OCI-M2 (cell line): ENCODE measurements at regions not wholly inside any gene's neighbourhood (a gene's known extent, or its start where the extent isn't known, plus 50 kb on each side); places are given as distances from the start of the nearest gene placed in this dataset.

Source experiments
- DNase-seq: peaks from one replicate; lab custom pipeline; 2025; ENCODE audit not compliant: unreplicated experiment; lab: John Stamatoyannopoulos, UW

DNA sequence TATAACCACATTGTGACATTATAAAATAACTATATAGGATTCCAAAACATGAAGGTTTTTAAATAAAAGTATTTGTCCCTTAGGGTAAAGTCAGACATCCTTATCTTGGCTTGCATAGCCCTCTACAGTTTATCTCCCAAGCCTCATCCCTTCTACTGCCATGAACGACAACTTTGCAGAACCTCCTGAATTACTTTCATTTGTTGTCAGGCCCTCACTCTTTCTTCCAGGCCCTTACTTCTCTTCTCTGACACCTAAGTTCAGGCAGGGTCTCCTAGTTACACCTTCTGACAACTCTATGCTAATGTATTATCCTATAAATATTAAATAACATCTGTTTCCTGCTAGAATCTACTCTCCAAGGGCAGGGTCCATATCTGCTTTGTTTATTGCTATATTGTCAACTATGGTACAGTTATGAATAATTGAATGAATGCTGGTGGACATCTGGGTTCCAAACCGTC lies 115.7 kb upstream of the MDM1 start:
- DNase-seq, result peak; percentile 66

DNA sequence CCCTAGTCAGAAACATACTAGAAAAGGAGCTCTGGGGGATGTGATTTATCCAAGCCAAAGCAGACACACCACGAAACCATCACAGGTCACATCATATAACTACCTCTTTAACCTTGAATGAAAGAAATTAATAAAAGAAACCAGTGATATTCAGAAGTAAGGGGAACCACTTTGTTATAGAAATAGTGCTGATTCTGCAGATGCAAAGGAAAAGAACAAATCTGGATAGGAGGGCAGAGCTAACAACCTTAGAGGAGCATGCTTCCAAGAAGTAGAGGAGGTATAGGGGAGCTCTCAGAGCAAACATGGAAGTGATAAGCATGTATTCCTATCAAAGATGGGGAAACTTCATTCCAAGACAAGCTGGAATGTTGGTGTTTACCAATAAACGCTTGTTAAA lies 117.0 kb upstream of the MDM1 start:
- DNase-seq, result no peak

DNA sequence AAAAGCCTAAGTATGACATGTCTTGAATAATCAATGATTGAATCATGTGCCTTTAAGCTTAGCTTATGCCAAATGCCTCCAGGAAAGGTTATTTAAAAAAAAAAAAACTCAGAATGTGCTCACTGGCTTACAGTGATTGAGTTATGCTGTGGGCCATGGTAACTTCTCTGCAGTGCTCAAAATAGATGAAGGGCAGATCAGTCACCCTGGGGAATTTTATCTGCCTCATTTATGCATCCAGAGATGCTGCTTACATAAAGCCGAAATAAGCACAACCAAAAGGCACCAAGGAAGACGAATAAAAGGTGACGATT lies 118.7 kb upstream of the MDM1 start:
- no peak for DNase-seq

DNA sequence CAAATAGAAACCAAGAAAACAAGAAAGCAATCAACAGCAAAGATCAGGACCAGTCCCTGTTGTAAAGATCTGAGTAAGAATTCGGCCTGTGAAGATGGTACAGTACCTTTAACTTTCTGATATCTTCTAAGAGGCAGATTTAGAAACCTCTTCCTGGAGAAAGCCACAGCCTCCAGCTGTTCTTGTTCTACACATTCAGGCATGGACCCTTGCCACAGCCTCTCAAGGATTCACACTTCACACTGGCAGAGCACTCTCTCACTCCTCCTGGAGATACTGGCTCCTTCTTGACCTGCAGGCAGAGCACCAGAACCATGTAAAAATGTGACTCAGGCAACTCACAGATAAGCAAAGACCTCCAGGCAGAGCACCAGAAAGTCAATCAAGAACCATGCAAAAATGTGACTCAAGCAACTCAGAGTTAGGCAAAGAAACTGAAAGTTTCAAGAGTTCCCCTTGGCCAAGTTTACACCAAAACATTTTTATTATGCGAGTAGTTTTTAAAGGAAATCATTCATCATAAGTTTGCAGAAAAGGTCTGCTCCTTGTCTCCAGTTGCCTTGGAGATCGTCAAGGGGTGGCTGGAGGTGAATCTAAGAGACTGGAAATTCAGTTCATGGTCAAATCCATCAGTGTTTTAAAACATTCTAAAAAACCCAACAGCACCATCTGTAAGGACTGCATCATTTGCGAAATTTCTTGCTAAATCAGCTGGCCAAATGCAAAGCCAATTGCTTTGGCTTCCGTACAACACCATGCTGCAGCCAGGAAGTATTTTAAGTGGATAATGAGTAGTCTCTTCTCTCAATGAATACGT lies 119.3 kb upstream of the MDM1 start:
- DNase-seq, result no peak

DNA sequence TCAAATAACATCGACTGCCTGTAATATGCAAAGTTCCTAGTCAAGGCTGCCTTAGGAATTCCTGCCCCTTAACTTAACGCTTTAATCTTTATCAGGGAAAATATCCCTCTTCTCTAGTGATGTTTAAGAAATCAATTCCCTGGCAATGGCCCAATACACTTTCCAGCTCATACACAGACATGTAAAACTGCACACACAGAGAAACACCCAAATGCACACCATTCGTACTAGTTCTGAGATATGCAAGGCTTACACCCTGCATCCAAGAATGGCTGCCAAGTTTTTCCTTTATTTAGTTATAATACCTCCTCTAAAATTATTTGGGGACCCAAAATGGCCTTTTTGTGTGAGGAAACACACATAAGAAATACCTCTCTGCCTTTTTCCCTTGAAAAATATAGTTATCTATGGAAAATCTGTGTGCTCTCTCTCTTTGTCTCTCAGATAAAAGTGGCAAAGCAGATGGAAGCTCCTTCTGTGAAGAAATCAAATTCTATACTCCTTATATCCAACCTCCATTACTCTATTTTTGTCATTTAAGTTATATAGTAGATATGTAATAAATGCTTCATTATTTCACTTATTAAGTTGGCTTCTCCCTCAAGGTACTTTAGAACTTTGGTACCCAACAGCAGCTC lies 120.0 kb upstream of the MDM1 start:
- DNase-seq, result no peak

DNA sequence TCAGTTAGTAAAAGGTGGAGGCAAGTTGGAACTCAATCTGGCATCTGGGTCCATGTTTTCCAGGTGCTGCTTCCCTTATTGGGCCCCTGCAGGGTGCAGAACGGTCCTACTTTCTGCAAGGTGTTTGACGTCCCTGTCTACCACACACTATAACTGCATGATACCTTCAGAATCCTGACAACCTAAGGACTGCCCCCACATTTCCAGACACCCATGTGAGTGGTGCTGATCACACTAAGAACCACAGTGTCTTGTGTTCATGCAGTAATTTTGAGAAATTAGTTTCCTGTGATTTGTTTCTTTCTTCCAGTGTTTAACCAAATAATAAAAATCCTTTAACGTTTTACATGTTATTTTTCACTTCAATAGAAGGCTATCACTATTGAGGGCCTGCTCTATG lies 121.1 kb upstream of the MDM1 start:
- DNase-seq, result no peak

DNA sequence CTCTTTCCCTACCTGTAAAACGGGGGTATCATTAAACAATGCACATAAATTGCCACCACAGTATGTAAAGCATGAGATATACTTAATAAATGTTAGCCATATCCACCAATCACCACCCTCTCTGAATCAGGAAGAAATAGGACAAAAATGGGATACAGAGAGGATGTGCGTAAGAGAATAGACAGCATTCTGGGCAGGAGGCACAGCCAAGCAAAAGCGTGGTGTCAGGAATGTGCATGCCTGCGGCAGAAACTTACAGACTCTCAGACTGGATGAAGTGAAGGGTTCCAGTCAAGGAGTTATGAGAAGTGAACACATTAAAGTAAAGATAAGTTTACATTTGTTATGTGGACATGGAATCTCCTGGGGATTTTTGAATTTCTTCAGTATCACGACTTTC lies 121.7 kb upstream of the MDM1 start:
- no peak for DNase-seq

DNA sequence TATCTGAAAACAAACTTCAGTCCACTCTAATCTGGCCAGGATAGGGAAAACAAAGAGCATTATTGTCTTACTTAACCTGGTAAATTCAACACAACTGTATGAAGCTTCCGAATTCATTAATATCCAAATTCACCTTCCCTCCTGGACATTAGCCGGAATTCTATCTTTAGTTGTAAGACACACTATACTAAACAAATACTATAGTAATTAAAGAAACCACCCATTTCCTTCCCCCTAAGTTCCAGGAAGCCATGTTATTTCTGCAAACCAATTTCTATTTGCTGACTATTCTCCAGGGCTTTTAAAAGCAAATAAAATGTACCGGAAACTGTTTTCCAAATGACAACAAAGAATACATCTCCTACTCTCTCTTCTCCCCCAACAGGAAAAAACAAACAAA lies 122.7 kb upstream of the MDM1 start:
- no peak for DNase-seq

DNA sequence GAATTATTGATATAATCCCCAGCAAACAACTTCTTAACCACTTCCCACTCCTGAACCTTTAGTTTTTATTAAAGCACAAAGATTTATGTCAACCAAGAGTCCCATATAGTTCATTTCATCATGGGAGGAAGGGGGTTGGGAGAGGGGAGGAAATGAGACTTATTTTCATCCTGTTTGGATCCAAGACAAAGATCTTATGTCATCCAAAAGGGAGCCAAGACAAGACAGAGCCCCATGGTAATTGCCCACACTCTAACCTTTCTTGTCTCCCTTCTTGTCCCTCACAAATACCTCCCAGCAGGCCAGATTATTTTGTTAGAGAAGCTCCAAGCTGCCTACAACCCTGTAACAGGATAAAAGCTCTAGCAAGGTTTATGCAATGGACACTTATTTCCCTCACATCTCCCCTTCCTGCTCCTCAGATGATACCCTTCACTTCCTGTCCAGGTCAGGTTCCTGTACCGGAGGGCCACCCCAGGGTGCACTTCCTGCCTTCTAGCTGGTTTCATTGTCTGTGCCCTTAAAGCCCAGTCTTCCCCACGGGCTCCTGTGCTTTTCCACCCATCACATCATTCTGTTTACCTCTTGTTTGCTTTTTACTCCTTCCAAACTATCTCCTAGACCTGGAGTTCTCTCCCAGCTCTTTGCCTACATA lies 123.7 kb upstream of the MDM1 start:
- no peak for DNase-seq

DNA sequence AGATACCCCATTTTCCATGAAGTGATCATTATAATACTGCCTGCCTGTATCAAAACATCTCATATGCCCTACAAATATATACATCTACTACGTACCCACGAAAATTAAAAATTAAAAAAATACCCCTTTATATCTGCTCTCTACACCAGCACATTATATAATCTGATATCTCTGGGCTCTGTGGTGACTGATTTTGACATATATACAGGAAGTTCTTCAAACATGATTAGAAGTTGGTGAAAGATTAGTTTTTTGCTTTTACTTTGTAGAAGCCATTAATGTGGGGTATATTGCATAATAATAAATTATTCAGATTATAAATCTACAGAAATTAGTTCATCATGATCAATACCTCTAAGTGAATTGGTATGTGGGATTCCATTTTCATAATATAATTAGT lies 126.7 kb upstream of the MDM1 start:
- no peak for DNase-seq

DNA sequence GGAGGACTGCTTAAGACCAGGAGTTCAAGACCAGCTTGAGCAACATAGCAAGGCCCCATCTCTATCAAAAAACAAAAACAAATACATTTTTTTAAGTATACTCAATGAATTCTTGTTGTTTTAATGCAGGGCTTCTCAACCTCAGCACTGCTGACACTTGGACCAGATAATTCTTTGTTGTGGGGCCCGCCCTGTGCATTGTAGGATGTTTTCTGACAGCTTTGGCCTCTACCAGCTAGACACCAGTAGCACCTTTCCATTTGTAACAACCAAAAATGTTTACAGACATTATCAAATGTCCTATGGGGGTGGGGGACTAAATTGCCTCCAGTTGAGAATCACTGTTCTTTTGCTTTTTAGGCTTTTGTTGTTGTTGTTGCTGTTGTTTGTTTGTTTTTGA lies 128.1 kb upstream of the MDM1 start:
- no peak for DNase-seq

DNA sequence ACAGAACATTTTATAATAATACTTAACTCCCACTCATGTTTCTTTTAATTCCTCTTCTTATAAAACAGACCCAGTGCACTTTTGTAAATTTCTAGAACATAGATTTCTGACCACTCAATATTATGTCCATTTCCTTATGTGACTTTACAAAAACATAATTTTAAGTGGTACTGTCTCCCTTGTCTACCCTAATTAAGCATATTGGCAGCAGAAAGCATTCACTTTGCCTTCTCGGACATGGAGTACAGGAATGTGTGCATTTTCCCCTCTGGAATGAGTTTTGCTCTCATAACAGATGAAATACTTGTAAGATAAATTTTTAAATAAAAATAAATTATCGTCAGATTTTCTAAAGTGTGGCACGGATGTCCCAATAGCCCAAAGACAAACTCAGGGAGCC lies 129.5 kb upstream of the MDM1 start:
- no peak for DNase-seq

DNA sequence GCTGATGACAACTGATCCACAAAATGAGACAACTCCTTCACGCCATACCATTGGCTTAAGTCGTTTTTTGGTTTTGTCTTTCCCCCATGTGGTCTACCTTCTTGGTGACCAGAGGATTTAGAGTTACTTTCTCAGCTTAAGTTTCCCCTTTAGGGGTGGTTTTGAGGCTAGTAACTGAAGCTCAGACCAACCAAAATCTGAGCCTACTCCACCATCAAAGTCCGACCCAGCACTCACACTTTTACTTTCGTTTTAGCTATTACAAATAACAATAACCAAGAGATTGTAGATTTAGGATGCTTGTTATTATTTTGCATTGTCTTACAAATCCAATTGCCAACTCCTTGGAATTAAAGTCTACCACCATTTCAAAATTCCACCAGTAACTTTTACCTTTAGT lies 130.6 kb upstream of the MDM1 start:
- DNase-seq, result no peak

DNA sequence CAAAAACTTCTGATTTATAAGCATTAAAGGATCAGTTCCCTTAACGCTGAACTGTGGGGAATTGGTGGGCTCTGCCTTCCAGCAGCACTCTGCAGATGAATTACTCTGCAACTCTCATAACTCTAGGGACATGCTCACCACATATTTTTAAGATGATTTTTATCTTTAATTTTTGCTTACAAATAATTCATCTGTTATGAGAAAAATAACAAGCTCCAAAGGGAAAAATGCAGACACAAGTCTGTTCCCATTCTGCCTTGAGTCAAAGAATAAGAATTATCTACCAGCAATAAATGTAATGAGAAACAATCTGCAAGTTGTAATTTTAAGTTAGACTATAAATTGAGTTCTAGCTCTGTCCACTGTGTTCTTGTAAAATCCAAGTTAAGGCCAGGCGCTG lies 133.1 kb upstream of the MDM1 start:
- DNase-seq, result no peak

DNA sequence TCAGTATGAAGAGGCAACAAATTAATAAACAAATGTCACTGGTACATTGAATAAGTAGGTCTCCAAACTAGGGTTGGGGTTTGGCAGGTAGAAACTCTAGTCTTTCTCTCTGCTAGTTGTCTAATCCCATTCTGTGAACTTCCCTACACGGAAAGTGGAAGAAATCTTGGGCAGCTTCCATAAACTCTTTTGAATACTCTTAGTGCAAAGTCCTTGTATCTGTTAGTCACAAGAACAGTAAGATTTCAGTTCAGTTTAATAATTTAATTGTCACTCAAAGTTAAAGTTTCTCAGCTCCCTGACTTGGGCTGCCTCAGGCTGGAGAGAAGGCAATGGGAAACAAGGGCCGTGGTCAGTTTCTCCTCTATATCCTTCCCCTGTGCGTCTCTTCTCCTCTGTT lies 135.4 kb upstream of the MDM1 start:
- DNase-seq, result no peak

DNA sequence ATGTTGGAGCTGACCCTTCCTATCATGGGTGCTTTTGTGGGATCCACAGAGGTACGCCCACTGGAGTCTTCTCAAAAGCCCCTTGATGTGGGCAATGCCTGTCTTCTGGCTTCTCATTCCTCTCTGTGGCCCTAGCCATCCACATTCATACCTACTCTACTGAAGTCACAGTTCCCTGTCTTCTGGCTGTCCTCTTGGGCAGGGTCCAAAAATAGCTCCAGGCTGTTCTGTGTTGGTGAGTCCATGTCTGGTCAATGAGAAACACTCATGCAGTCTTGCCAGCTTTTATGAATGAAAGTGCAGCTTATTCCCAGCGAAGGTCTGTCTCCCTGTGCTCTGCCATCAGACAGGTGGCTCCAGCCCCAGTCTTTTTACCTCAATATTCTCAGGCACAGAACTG lies 135.9 kb upstream of the MDM1 start:
- no peak for DNase-seq

DNA sequence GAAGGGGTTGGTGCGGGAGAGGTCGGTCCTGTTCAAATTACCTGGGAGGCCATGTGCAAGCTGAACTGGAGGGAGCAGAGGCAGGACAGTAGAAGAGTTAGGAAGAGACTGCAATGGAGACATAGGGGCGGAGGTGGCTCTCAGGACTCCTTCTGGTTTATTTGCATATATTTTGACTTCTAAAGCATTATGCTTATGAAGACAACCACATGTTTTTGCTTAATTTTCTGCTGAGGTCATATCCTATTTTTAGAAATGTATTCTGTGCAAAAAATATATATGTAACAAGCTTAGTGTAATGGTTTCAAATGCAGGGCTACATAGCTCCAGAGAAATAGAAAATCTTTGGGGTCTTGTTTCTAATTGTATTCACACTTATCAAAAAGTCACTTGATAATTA lies 137.0 kb upstream of the MDM1 start:
- DNase-seq, result no peak

DNA sequence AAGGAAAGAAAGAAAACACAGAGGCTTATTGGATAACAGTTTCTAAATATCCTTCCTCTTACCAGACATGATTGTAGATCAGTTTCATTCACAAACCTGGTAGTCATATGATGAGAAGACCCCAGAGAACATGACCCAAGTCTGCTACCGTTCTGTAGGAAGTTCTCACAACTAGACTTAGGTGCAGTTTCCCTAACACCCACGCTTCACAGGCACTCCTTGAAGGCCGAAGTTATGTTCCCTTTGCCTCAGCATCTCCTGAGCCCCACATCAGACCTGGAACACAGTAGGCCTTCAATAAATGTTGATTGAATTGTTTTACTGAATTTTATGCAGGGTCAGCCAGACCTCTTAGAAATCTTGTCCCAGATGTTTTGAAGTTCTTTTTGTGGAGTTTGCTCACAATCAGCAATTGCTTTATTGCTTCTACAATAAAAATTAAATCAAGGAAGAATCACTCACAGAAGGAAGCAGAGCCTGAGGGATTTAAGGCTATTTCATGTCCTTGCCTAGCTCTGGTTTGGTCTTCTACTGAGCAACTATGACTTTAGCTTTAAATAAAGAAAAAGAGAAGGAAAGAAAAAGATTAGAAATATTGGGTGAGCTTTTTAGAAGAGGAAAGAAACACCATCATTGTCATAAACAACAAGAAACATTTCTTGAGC lies 138.6 kb upstream of the MDM1 start:
- no peak for DNase-seq

DNA sequence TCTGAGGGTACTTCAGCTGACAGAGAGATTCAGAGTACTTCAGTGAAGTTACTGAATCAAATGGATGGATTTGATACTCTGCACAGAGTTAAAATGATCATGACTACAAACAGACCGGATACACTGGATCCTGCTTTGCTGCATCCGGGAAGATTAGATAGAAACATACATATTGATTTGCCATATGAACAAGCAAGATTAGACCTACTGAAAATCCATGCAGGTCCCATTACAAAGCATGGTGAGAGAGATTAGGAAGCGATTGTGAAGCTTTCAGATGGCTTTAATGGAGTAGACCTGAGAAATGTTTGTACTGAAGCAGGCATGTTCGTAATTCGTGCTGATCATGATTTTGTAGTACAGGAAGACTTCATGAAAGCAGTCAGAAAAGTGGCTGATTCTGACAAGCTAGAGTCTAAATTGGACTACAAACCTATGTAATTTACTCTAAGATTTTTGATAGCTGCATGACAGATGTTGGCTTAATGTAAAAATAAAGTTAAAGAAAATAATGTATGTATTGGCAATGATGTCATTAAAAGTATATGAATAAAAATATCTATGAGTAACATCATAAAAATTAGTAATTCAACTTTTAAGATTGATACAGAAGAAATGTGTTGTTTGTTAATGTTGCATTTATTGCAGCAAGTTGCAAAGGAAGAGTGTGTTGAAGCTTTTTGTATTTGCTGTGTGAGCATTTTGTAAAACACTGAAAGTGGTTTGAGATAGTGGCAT lies 136.1 kb upstream of the RAP1B start:
- DNase-seq, result peak; percentile 26

DNA sequence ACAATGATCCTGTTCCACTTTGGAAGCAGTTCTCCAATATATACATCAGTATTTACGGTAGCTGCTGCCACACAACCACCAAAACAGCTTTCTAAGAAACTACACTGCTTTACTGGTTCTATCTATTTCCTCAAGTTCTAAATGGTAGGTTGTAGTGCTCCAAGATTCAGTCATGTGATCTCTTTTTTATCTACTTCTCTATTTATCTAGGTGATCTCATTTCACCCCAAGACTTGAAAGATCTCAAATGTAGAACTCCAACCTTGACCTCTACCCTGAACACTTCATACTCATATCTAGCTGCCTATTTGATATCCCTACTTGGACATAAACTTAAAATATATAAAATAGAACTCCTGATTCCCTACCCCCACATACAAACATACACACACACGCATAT lies 133.9 kb upstream of the RAP1B start:
- DNase-seq, result no peak

DNA sequence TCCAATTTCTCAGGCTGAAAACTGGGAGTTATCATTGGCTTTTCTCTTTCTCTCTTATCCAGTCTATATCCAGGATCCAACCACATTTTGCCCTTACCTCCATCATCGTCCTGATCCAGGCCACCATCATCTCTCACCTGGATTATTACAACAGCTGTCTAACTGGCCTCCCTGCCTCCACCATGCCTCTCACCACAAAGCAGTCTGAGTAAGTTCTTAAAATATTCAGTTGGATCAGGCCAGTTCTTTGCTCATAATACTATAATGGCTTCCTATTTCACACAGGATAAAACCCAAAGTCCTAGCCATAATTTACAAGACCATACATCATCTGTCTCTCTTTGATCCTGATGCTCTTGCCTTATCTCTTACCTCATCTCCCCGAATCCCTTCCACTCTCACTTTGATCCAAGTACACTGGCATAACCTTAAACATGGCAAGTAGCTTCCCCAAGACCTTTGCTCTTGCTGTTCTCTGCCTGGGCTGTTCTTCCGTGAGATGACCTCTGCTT lies 133.4 kb upstream of the RAP1B start:
- DNase-seq, result no peak
